Natural killer cell treated with Interleukin-12 subunit alpha and Interleukin-12 subunit beta and Interleukin-15 and Interleukin-18, amount 100 ng/mL, for 72 hours (primary cell): ENCODE measurements at regions not wholly inside any gene's neighbourhood (a gene's known extent, or its start where the extent isn't known, plus 50 kb on each side); places are given as distances from the start of the nearest gene placed in this dataset.
"Not testable (repeated sequence)": the region's sequence is repeated elsewhere in the genome, so short reads cannot be mapped to it uniquely, and the experiment has no call there.

ENCODE experiments used
- ATAC-seq, 2 donors: fragments of 150-1000 bp; cut with Tn5 transposase in 1 of 2; sonication (Bioruptor Pico), chemical (Tn5 transposase) in 1 of 2; 2 replicates each; pipeline ENCODE4 v1.10.0; 2021
- DNase-seq: peaks from one replicate; pipeline ENCODE4 v3.0.0; 2022; ENCODE audit warnings: low spot score
- H3K27ac Mint-ChIP-seq, 2 donors: 1 replicate in 1 of 2; 2 replicates in 1 of 2; pipeline ENCODE4 v1.8.0; 2022; ENCODE audit warnings: mixed read lengths in 2 of 2, mild to moderate bottlenecking in 1 of 2, moderate library complexity in 1 of 2
- H3K27me3 Mint-ChIP-seq, 2 donors: 1 replicate in 1 of 2; 2 replicates in 1 of 2; pipeline ENCODE4 v1.8.0; 2022; ENCODE audit warnings: mixed read lengths in 2 of 2
- H3K36me3 Mint-ChIP-seq: one replicate; pipeline ENCODE4 v1.8.0; 2022; ENCODE audit warnings: mixed read lengths
- H3K4me1 Mint-ChIP-seq, 2 donors: 1 replicate in 1 of 2; 2 replicates in 1 of 2; pipeline ENCODE4 v1.8.0; 2022; ENCODE audit warnings: low read depth in 2 of 2, mixed read lengths in 2 of 2, mild to moderate bottlenecking in 1 of 2
- H3K4me3 Mint-ChIP-seq: one replicate; pipeline ENCODE4 v1.8.0; 2022; ENCODE audit warnings: mixed read lengths
- H3K9me3 Mint-ChIP-seq: 2 replicates; pipeline ENCODE4 v1.8.0; 2022; ENCODE audit warnings: mixed read lengths

- not testable (repeated sequence) for H3K27ac Mint-ChIP-seq, DNase-seq, H3K27me3 Mint-ChIP-seq, H3K36me3 Mint-ChIP-seq, H3K4me1 Mint-ChIP-seq, H3K9me3 Mint-ChIP-seq, H3K4me3 Mint-ChIP-seq
- ATAC-seq = peak in 1 of 2 donors; percentile 32
These were observed 194.6 kb downstream of the TMEM121 start for GRCh38 chr14:105720852-105721601.

GRCh38 chr14:105721602-105721970 is 195.2 kb downstream of the TMEM121 start:
- H3K4me1 Mint-ChIP-seq, DNase-seq, H3K4me3 Mint-ChIP-seq, H3K27me3 Mint-ChIP-seq, H3K36me3 Mint-ChIP-seq, ATAC-seq, H3K9me3 Mint-ChIP-seq, H3K27ac Mint-ChIP-seq: not testable (repeated sequence)

DNA sequence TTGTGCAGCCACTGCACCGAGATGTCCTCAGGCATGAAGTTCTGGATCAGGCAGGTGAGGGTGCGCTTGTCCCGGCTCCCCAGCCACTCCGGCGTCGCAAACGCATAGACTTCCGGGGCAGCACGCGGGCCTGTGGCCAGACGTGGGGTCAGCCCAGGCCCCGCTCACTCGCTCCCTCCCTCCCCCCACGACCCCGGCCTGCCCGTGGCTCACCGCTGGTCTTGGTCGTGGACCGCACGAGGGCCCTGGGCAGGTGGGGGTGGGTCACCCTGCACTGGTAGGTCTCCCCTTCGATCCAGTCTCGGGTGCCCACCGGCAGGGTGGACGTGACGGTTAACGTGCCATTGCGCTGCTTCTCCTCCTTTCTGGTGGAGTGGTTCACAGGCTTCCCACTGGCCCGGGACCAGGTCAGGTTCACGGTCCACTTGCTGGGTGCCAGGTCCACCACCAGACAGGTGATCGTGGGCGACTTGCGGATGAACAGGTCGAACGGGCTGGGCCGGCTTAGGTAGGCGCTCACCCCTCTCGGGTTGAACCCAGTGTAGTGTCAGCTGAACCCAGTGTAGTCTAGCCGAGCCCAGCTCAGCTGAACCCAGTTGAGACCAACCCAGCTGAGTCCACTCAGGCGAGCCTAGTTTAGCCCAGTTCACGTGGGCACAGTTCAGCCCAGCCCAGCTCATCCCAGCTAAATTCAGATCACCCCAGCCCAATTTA is 195.8 kb downstream of the TMEM121 start:
- ATAC-seq = peak in 1 of 2 donors; percentile 21
- not testable (repeated sequence) for H3K27ac Mint-ChIP-seq, H3K4me1 Mint-ChIP-seq, DNase-seq, H3K4me3 Mint-ChIP-seq, H3K27me3 Mint-ChIP-seq, H3K9me3 Mint-ChIP-seq, H3K36me3 Mint-ChIP-seq

DNA sequence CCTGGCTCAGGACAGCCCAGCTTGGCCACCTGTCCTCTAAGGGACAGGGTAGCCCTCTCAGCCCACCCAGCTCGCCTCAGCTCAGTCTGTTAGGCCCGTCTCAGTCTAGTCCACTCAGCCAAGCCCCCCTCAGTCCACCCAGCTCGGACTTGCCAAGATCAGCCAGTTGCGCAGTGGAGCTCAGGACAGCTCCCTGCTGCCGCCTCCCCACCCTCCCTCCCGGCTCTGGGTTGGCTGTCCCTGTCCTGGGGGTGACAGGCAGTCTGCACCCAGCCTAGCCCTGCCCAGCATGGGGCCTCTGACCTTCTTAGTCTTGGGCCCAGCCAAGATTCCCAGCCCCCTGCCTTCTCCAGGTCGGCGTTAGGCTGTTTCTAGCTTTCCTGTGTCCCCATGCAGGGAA is 196.9 kb downstream of the TMEM121 start:
- H3K27ac Mint-ChIP-seq, H3K9me3 Mint-ChIP-seq, DNase-seq, H3K4me1 Mint-ChIP-seq, H3K4me3 Mint-ChIP-seq, H3K27me3 Mint-ChIP-seq, H3K36me3 Mint-ChIP-seq: not testable (repeated sequence)
- peak in 1 of 2 donors; percentile 2 for ATAC-seq

GRCh38 chr14:105723776-105724175 is 197.4 kb downstream of the TMEM121 start:
- not testable (repeated sequence) for ATAC-seq, H3K4me3 Mint-ChIP-seq, H3K36me3 Mint-ChIP-seq, H3K27ac Mint-ChIP-seq, H3K9me3 Mint-ChIP-seq, H3K4me1 Mint-ChIP-seq, DNase-seq
- H3K27me3 Mint-ChIP-seq = peaks cover 3 to 13% of the 10 kb centered on the region in 2 donors

GRCh38 chr14:105729825-105730368 is 203.5 kb downstream of the TMEM121 start:
- not testable (repeated sequence) for H3K27ac Mint-ChIP-seq, DNase-seq, H3K36me3 Mint-ChIP-seq, H3K9me3 Mint-ChIP-seq, H3K4me3 Mint-ChIP-seq, H3K4me1 Mint-ChIP-seq
- peak in 1 of 2 donors; percentile 38 for ATAC-seq
- H3K27me3 Mint-ChIP-seq = peaks cover 7 to 21% of the 10 kb centered on the region in 2 donors

- not testable (repeated sequence) for H3K36me3 Mint-ChIP-seq, H3K27ac Mint-ChIP-seq, H3K9me3 Mint-ChIP-seq, H3K4me3 Mint-ChIP-seq, DNase-seq, ATAC-seq, H3K4me1 Mint-ChIP-seq
- peaks cover 5 to 21% of the 10 kb centered on the region in 2 donors for H3K27me3 Mint-ChIP-seq
These were observed 204.3 kb downstream of the TMEM121 start for GRCh38 chr14:105730731-105731130.

DNA sequence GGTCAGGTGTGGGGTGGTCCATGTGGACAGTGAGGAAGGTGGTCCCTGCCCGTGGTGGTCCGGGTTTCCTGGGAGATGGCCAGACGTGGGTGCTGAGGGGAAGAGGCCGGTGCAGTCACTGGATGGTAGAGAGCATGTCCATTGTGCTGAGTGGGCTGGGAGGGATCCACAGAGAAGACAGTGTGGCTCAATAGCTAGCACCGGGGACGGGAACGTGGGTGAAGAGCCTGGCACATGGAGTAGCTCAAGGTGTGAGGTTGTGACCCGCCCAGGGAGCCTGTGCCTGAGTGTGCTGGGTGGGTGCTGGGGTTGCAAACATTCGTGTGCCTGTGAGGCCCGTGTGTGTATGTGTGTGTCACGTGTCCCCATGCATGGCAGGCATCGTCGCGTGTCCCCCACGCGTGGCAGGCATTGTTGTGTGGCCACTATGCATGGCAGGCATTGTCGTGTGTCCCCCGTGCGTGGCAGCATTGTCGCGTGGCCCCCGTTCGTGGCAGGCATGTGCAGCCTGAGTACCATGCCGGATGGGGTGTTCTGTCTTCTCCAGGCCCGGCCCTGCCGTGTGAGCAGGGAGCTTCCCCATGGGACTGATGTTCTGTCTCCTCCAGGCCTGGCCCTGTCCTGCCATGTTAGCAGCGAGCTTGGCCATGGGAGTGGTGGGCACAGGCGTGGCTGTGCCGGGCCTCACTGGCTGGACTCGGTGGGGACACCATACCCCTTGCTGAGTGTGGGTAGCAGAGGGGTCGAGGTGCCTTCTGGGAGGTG is 205.0 kb downstream of the TMEM121 start:
- not testable (repeated sequence) for H3K9me3 Mint-ChIP-seq, H3K4me1 Mint-ChIP-seq, H3K4me3 Mint-ChIP-seq, DNase-seq, H3K27ac Mint-ChIP-seq, H3K36me3 Mint-ChIP-seq
- peaks cover 4 to 21% of the 10 kb centered on the region in 2 donors for H3K27me3 Mint-ChIP-seq
- ATAC-seq = peak in 1 of 2 donors; percentile 10

GRCh38 chr14:105733081-105734065 is 207.0 kb downstream of the TMEM121 start:
- Mint-ChIP-seq H3K36me3 (no peaks in the 10 kb centered on the region), H3K4me3 (no peak overlapping the region), H3K27me3 (peaks cover 4 to 12% of the 10 kb centered on the region in 2 donors), H3K27ac (peak overlapping the region in 1 of 2 donors; percentile 5), H3K9me3 (no peaks in the 10 kb centered on the region), H3K4me1 (no peaks in the 10 kb centered on the region)
- ATAC-seq (peak; percentile 49 to 58), DNase-seq (no peak)

DNA sequence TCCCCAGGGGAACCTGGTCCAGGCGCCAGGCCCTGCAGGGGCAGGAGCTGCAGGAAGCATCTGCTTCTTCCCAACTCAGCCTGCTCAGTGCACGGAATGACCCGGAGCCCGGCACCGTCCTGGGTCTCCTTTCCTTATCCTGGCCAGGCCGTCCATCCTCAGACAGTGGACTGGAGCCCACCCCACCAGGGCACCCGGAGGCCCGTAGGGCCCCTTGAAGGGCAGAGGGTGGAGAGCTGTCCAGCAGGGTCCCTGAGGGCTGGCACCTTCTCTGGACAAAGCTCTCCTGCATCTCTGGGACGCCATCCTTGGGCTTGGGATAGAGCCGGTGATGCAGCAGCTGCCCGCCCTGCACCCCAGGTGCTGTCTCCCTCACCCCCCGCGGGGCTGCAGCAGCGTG is 207.9 kb downstream of the TMEM121 start:
- peak in 1 of 2 donors; percentile 11 for ATAC-seq
- not testable (repeated sequence) for H3K27ac Mint-ChIP-seq, H3K27me3 Mint-ChIP-seq, H3K4me1 Mint-ChIP-seq, H3K9me3 Mint-ChIP-seq, H3K4me3 Mint-ChIP-seq, DNase-seq, H3K36me3 Mint-ChIP-seq

DNA sequence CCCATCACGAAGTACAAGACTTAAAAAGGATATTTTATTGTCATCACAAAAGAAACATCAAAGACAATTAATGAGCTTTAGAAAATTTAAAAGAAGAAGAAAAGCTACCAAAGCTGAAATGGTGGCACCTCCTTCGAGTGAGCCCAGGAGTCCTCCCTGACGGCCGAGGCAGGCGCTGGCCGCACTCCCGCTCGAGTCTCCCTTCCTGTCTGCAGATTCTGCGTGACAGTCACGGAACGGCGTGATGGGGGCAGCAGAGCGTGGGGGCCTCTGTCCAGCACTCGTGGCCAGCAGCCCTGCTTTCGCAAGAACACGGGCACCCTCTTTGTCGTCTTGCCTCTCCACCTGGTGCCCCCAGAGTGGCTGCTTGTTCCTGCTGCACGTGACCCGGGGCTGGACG is 209.9 kb downstream of the TMEM121 start:
- not testable (repeated sequence) for DNase-seq, H3K4me1 Mint-ChIP-seq, H3K27ac Mint-ChIP-seq, H3K9me3 Mint-ChIP-seq, H3K36me3 Mint-ChIP-seq, ATAC-seq, H3K27me3 Mint-ChIP-seq, H3K4me3 Mint-ChIP-seq

DNA sequence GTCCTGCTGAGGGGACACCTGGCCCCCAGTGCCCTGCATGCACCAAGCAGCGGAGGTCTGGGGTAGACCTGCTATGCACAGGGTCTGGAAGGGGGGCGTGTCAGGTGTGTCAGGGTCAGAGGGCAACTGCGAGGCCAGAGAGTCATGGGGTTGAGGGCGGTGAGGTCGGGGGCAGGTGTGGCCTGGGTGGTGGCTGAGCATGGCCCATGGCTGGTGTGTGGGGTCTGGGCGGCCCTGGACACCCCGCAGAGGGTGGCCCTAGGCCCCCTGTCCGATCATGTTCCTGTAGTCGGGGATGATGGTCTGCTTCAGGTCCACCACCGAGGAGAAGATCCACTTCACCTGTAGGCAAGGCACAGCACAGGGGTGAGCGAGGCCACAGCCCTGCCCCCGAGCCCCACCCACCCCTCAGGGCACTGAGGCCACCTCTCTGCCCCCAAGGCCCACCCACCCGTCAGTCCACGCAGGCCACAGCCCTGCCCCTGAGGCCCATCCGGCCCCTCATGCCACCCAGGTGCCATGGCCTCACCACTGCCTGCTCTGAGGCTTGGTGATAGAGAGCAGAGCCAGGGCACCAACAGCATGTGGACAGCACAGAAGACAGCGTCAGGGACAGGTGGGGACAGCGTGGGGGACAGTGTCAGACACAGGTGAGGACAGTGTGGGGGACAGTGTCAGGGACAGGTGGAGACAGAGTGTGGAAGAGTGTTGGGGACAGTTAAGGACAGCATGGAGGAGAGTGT is 211.3 kb downstream of the TMEM121 start:
- Mint-ChIP-seq H3K27ac (no peak overlapping the region), H3K27me3 (no peaks in the 10 kb centered on the region), H3K9me3 (no peaks in the 10 kb centered on the region), H3K4me3 (no peak overlapping the region), H3K4me1 (no peaks in the 10 kb centered on the region), H3K36me3 (no peaks in the 10 kb centered on the region)
- DNase-seq = no peak
- ATAC-seq = no peak
